Fibroblast of lung (primary cell): ENCODE measurements at regions not wholly inside any gene's neighbourhood (a gene's known extent, or its start where the extent isn't known, plus 50 kb on each side); places are given as distances from the start of the nearest gene placed in this dataset.

ENCODE experiments used
- CTCF ChIP-seq, 2 donors: IDR thresholded peaks in 1 of 2; conservative IDR thresholded peaks in 1 of 2; 1 replicate in 1 of 2; 2 replicates in 1 of 2; pipeline ENCODE4 v1.5.1; 2011 to 2012; ENCODE audit warnings: low read length in 2 of 2, control low read depth in 1 of 2, inconsistent platforms in 1 of 2, low read depth in 1 of 2, mild to moderate bottlenecking in 1 of 2
- EZH2 ChIP-seq: IDR thresholded peaks from 2 replicates; pipeline ENCODE4 v1.5.1; 2012; ENCODE audit warnings: low read length, control low read depth, mild to moderate bottlenecking; ENCODE audit errors: missing control alignments

GRCh38 chr11:119809346-119809745, 80.3 kb upstream of the NECTIN1 start:
- no peak for TF ChIP-seq CTCF (conservative IDR thresholded peaks at IDR 0.05 in 1 of 2, IDR thresholded peaks at IDR 0.05 in 1 of 2; ENCODE audit: low read depth in 1 of 2, low read length in 2 of 2)
- no peak for TF ChIP-seq EZH2
